NCI-H460 (cell line): ENCODE measurements at regions not wholly inside any gene's neighbourhood (a gene's known extent, or its start where the extent isn't known, plus 50 kb on each side); places are given as distances from the start of the nearest gene placed in this dataset.
"Not testable (repeated sequence)": the region's sequence is repeated elsewhere in the genome, so short reads cannot be mapped to it uniquely, and the experiment has no call there.

Experiments
- DNase-seq: peaks from one replicate; pipeline ENCODE4 v3.0.0-alpha.2; 2016; ENCODE audit warnings: low read depth; ENCODE audit errors: extremely low read depth

- no peak for DNase-seq
These were observed 159.8 kb downstream of the DPY19L2 start for GRCh38 chr12:63508543-63508942.

- DNase-seq: no peak
These were observed 168.7 kb downstream of the DPY19L2 start for GRCh38 chr12:63499567-63499966.

- DNase-seq: no peak
These were observed 170.1 kb downstream of the DPY19L2 start for GRCh38 chr12:63498239-63498638.

GRCh38 chr12:63496654-63497053 is 171.6 kb downstream of the DPY19L2 start:
- no peak for DNase-seq

DNA sequence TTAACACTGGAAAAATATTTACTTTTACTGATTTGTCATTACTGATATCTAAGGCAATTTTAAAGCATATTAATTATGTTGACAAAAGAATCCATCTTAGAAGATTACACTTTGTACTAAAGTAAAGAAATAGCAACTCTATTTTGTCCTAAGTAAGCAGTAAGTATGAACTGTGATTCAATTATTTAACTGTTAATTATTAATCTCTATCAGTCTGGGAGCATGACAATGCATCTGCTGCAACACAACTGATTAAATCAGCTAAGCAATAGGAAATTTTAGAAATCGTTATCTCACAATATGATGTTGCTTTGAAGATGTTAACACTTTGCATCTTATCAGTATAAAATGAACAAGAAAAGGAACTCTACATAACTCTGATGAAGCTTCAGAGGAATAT is 172.3 kb downstream of the DPY19L2 start:
- DNase-seq: no peak

GRCh38 chr12:63493357-63493756 is 174.9 kb downstream of the DPY19L2 start:
- DNase-seq: not testable (repeated sequence)

- DNase-seq: no peak
These were observed 188.1 kb downstream of the DPY19L2 start for GRCh38 chr12:63480186-63480585.

DNA sequence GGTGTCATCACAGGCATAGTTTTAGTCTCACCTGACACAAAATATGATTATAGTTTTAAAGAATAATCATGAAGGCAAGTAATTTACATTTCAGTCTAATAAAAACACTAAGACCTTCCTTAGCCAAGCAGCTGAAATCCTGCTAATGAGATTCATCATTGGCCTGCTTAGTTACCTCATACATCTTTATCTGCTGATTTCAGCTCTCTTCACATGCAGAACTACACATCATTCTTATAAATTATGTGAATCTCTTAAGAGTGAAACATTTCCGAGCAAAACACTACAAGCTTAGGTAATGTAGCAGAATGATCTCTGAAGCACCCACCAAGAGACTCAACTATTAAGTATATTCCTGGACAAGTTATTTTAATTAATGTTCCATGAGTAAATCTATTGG is 198.1 kb downstream of the DPY19L2 start:
- no peak for DNase-seq

GRCh38 chr12:63467951-63468350 is 200.3 kb downstream of the DPY19L2 start:
- no peak for DNase-seq

DNA sequence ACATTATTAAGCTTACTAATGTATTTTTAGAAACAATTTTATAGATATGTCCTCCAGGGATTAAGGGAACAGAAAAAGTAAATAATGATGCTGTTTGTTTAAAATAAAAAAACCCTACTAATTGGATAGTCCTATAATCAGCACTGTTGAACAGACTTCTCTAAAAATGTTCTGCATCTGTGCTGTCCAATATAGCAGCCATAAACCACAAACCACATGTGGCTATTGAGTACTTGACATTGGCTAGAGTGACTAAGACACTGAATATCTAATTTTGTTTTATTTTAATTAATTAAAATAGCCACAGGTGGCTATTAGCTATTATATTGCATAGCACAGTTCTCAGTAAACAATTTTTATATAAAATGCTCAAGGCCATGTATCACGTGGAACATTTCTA is 210.4 kb downstream of the DPY19L2 start:
- DNase-seq: no peak

- DNase-seq: no peak
These were observed 210.9 kb downstream of the DPY19L2 start for GRCh38 chr12:63457428-63457827.

DNA sequence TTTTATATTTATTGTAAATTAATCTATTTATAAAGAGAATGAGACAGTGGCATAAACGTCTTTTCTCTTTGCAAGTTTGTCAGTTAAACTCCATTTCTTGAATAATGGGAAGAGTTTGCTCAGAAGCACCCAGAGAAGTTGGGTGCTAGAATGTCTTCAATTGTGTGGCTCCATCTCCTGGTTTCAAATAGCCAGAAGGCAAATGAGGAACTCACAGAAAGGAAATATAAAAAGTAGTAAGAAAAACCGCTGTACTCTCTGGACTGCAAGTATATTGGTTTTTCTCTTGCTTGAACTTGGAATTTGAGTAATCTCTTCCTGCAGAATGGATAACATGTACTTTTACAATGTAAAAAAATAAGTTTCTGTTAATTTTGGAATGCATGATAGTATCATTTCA is 217.5 kb downstream of the DPY19L2 start:
- no peak for DNase-seq

DNA sequence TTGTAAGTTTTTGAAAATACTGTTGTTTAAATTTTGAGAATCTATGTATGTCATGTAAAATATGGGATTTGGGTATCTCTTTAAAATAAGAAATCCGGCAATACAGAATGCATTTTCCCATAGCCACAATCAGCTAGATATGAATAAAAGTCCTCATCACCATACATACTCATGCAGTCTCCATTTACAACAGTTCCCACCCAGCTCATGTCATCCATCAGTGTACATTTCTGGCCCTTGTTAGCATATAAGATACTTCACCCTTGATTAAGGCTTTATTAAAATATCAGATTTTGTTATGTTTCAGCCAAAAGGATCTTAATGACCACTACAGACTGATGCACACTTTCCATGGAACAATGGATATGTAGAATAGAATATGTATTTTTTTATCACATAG is 218.0 kb downstream of the DPY19L2 start:
- DNase-seq: no peak

DNA sequence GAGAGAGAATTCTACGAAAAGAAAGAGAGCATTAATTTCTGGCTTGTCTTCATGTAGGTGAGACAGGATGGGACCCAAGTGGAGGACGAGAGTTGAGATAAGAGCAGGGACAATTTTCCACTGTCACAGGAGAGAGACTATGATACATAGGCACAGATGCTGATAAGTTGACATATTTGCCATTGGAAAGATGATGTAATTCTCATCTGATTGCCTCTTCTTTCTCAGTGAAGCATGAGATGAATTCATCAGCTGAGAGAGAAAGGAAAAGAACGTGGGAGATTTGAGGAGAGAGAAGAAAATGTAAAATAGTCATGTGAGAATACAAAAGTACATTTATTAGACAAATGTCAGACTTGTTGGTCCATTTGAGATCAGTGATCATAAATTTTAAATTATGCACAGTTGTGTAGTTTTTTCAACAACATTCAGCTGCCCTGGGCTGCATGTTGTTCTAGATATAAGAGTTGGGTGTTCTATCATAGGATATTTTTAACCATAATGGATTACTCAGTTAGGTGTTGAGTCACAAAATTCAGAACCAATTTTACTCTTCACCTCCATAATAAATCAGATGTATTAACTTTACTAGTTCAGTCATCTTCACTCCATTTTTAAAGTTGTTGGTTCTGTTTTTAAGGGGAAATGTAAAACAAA is 222.9 kb downstream of the DPY19L2 start:
- no peak for DNase-seq

GRCh38 chr12:63440048-63440447 is 228.2 kb downstream of the DPY19L2 start:
- DNase-seq: no peak

GRCh38 chr12:63434384-63434783 is 233.9 kb downstream of the DPY19L2 start:
- DNase-seq: not testable (repeated sequence)

- DNase-seq: not testable (repeated sequence)
These were observed 240.3 kb downstream of the DPY19L2 start for GRCh38 chr12:63427969-63428368.

GRCh38 chr12:63427029-63427428 is 241.3 kb downstream of the DPY19L2 start:
- not testable (repeated sequence) for DNase-seq

DNA sequence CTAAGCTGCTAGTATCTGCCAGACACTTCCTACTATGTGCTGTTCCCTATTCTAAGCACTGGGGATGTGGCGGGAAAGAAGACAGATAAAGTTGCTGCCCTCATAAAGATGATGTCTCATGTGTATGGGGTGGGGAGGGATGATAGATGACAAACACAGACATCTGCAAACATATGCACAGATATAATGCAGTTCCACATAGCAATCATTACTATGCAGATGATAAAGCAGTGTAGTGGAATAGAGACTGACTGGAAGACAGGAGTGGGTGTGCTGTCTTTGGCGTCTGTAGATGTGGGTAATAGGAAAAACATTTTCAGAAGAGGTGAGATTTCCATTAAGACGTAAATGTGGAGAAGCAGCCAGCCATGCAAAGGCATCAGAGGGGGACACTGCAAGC is 243.6 kb downstream of the DPY19L2 start:
- DNase-seq: no peak

DNA sequence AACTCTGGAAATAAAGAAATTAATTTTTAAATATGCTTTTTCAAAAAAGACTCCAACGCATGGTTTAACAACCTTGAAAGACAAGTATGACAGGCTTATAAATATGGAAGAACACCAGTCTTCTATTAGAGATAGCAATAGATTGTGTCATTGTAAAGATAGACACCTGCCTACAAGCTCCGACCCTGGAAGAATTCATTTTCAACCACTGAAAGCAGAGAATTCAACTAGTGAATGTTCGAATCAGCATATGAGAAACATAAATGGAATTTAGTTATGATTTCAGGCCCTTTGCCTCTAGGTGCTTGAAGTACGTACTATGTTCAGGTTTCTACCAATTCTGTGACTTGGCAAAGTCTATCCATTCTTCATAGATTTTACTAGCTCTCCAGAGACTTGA is 244.5 kb downstream of the DPY19L2 start:
- DNase-seq: no peak

DNA sequence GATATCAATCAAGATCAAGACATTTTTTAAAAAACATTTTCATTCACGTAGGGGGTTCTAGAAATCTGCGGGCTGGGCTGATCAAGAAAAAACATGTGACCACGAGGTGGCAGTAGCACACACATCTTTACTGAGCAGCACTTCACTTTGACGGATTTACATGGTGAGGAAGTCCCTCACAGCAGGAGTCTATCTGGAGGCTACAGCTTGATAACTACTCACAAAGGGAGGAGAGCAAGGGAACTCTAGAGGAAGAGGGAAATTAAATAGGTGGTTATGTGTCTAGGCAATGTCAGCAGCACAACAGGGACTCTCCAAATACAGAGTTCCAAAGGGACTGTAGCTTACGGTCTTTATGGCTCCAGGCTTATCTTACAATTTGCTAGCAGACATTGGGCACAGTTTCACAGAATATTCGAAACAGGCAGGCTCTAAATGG is 248.1 kb downstream of the DPY19L2 start:
- peak; percentile 66 for DNase-seq

GRCh38 chr12:63419154-63419553 is 249.1 kb downstream of the DPY19L2 start:
- DNase-seq: no peak

DNA sequence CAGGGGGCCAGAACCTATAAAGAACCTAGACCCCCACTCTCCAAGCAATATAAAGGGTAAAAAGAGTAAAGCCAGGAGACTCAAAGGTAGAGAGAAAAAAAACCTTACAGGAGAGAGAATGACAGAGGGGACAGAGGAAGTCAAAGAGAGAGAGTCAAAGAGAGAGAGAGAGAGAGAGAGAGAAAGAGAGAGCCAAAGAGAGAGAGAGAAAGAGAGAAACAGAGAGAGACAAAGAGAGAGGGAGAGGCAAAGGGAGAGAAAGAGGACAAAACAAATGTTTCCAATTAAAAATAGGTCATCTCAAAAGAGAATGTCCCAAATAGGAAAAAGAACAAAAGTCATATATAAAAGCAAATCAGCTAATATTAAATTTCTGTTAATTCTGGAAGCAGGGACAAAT is 251.5 kb downstream of the DPY19L2 start:
- DNase-seq: no peak
